IMR-90 (cell line): ENCODE measurements at regions not wholly inside any gene's neighbourhood (a gene's known extent, or its start where the extent isn't known, plus 50 kb on each side); places are given as distances from the start of the nearest gene placed in this dataset.

ENCODE experiments used
- MAFK ChIP-seq: IDR thresholded peaks from 2 replicates; pipeline ENCODE4 v1.6.1; 2012; ENCODE audit warnings: low read depth, low read length, improper control_type of control experiment
- MAZ ChIP-seq: IDR thresholded peaks from 2 replicates; pipeline ENCODE4 v1.6.1; 2012; ENCODE audit warnings: low read depth, mild to moderate bottlenecking, low read length, improper control_type of control experiment, moderate library complexity, borderline replicate concordance
- RCOR1 ChIP-seq: IDR thresholded peaks from 2 replicates; pipeline ENCODE4 v1.6.1; 2012; ENCODE audit warnings: mild to moderate bottlenecking, low read length, improper control_type of control experiment; ENCODE audit not compliant: insufficient replicate concordance
- SMC3 ChIP-seq: fragments of 150-350 bp; IDR thresholded peaks from 2 replicates; pipeline ENCODE4 v1.6.1; 2016; ENCODE audit warnings: low read depth, mild to moderate bottlenecking, antibody characterized with exemption, low read length, moderate library complexity
- TF ChIP-seq, protein P1 (sequence below): conservative IDR thresholded peaks from 2 replicates; pipeline ENCODE4 v1.5.1; 2012; ENCODE audit warnings: mild to moderate bottlenecking, low read depth, low read length, improper control_type of control experiment
- TF ChIP-seq, protein P2 (sequence below): fragments of 150-350 bp; IDR thresholded peaks from 2 replicates; pipeline ENCODE4 v1.6.1; 2016; ENCODE audit warnings: low read depth, mild to moderate bottlenecking, low read length, moderate library complexity, borderline replicate concordance

DNA sequence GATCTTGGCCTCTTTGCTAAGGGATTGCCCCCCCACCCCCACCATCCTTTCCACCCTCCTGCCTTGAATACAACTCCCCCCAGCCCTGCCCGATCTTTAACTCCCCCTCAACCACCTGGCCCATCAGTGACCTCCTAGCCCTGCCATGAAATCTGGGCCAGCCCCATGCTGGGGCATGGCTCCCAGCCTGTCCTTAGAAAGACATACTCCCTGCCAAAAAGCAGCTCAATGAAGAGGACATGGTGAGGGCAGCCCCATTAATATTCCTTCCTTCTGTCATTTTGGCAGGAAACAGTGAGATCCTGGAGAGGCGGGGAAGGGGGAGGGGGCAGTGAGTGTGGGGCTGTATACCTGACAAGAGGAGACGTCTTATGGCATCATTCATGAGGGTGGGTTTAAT lies 66.8 kb upstream of the DISP3 start:
- TF ChIP-seq, protein P1, sequence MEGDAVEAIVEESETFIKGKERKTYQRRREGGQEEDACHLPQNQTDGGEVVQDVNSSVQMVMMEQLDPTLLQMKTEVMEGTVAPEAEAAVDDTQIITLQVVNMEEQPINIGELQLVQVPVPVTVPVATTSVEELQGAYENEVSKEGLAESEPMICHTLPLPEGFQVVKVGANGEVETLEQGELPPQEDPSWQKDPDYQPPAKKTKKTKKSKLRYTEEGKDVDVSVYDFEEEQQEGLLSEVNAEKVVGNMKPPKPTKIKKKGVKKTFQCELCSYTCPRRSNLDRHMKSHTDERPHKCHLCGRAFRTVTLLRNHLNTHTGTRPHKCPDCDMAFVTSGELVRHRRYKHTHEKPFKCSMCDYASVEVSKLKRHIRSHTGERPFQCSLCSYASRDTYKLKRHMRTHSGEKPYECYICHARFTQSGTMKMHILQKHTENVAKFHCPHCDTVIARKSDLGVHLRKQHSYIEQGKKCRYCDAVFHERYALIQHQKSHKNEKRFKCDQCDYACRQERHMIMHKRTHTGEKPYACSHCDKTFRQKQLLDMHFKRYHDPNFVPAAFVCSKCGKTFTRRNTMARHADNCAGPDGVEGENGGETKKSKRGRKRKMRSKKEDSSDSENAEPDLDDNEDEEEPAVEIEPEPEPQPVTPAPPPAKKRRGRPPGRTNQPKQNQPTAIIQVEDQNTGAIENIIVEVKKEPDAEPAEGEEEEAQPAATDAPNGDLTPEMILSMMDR = no peak
- TF ChIP-seq, protein P2, sequence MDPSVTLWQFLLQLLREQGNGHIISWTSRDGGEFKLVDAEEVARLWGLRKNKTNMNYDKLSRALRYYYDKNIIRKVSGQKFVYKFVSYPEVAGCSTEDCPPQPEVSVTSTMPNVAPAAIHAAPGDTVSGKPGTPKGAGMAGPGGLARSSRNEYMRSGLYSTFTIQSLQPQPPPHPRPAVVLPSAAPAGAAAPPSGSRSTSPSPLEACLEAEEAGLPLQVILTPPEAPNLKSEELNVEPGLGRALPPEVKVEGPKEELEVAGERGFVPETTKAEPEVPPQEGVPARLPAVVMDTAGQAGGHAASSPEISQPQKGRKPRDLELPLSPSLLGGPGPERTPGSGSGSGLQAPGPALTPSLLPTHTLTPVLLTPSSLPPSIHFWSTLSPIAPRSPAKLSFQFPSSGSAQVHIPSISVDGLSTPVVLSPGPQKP = no peak
- TF ChIP-seq MAFK (no peak), RCOR1 (no peak), SMC3 (no peak), MAZ (no peak)
